ENCODE measurements at regions not wholly inside any gene's neighbourhood (a gene's known extent, or its start where the extent isn't known, plus 50 kb on each side); places are given as distances from the start of the nearest gene placed in this dataset.

DNA sequence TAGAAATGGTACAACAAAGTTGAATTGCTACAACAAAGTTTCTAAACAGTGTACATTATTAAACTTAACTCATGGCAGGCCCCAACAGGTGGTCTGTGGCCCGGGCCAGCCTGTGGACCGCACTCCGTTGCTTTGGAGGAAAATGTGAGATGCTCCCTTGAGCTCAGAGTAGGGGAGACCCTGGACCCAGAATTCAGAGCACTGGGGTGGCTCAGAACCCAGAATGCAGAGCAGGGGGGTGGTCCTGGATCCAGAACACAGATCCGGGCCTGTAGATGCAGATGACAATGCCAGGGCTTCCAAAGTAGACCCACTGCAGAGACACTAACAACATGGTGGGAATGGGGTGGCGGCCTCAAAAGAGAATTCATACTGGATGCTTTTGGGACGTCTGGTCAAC lies 311.0 kb downstream of the NDUFA10 start:
- DNase-seq (ENCODE audit: low spot score): no peak

DNA sequence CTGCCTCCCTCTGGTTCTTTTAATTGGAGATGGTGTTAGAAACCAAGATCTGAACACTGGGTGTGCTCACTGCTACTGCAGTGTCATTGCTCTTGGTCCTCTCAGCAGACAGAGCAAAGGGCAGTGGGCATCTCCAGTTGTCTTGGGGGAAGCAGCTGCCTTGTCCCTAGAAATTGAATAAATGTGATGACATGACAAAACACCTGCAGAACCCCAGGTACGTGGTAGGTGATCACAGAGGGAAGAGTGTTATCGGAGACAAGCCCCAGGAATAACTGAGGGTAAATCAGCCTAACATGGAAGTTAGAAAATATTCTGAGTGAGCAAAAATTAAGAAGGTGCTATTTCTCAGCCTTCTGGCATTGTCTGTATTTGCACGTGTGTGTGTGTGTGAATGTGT lies 311.9 kb upstream of the HDAC4 start:
- DNase-seq (ENCODE audit: low spot score): no peak

DNA sequence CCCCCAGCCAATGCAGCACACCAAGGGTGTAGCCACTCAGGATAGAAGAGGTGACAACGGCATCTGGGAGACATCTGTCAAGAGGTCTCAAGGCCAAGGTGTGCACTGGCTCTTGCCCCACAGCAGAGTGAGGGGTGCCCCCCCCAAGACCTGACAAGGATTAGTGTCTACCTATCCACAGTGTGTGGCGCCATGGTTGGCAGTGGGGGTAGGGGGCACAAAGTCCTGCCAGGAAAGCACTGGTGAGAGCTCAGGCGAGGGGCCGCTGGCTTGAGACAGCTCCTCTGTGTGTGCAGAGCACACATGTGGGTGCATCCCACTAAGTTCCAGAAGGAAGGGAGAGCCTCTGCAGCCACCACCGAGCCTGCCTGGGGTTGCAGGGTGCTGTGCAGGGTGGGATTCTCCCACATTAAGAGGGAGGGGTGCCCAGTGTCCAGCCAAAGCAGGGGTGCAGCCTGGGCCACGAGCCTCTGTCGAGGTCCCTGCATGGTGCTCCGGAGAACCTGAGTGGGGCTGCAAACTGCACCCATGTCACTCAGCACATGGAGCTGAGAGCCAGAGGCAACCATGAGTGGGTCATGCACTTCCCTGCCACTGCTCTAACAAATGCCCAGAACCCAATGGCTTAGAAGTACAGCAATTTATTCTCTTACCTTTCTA lies 311.2 kb upstream of the HDAC4 start:
- no peak for DNase-seq (ENCODE audit: low spot score)

DNA sequence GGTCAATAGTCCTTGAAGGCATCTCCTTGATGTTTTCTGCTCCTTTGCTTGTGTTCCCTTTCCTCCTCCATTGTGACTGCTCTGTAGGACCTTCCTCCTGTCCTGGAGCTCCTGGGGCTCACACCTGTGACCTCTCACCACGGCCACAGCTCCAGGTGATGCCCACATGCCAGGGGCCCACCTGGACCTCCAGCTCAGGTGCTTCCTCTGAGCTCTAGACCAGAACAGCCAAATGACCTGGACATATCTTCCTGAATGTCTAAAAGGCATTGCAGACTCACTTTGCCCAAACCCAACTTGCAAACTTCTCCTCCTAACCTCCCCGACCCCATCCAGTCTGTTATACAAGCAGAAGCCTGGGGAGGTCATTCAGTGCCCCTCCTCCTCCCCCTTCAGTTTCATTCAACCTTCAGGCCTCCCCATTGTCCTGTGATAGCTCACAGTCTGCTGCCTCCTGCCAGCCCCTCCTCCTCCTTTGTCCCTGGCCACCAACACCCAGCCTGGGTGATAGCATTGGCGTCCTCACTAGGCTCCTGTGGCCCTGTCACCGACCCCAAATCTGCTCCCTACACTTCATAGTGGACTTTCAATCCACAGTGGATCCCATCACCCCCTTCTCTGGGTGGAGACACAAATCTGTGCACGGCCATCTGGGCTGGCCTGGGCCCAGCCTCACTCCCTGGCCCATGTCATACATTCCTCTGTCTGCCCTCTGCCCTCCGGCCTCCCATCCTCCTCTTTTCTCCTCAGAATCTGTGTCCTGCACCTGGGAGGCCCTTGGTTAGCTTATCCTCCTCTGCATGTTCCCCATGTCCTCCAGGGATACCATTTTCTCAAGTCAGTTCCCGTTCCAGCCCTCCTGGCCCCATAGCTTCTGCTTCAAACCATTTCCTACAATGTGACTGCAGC lies 310.4 kb upstream of the HDAC4 start:
- no peak for DNase-seq (ENCODE audit: low spot score)

DNA sequence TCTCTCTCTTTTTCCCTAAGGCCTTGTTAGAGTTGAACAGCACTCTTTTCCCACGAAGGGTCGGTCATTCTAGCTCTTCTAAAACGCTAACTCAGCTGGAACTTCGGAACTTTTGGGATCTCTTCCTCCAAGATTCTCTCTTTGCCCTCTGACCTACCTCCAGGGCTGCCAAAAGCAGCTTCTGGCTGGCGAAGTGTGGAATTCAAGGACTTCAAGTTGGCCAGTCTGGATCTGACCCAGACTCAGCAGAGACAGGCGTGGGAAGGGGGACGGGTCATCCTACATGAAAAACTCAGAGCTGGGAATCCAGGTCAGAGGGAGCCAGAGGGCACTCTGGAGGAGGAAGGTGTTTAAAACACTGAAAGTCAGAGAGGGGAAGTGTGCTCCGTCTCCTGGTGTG lies 305.5 kb upstream of the HDAC4 start:
- DNase-seq (ENCODE audit: low spot score): no peak

DNA sequence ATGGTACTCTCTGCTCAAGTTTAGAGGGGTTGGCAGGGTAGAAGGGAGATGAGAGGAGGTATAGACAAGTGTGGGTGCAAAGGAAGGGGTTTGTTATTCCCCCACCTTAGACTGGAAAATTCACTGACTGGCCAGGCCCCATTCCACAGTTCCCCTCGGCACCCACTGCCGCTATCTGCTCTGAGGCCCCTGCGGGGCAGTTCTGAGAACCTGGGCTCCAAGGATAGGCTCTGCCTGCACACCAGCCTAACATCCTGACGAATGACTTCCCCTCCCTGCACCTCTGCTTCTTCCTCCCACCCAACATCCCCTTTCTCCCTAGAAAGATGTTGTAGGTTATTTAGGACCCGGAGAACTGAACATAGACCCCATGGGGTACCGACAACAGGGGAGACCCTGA lies 303.9 kb upstream of the HDAC4 start:
- DNase-seq (ENCODE audit: low spot score): no peak

DNA sequence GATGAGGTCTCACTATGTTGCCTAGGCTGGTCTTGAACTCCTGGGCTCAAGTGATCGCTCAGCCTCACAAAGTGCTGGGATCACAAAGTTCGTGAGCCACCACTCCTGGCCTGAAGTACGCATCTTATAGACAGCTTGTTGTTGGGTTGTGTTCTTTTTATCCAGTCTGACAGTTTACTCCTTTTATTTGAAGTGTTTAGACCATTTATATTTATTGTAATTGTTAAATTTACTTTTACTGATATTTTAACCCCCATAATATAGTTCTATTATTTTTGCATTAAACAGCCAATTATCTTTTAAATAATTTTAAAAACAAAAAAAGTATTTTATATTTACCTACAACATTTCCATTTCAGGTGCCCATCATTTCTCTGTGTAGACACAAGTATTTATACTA lies 303.0 kb upstream of the HDAC4 start:
- no peak for DNase-seq (ENCODE audit: low spot score)

DNA sequence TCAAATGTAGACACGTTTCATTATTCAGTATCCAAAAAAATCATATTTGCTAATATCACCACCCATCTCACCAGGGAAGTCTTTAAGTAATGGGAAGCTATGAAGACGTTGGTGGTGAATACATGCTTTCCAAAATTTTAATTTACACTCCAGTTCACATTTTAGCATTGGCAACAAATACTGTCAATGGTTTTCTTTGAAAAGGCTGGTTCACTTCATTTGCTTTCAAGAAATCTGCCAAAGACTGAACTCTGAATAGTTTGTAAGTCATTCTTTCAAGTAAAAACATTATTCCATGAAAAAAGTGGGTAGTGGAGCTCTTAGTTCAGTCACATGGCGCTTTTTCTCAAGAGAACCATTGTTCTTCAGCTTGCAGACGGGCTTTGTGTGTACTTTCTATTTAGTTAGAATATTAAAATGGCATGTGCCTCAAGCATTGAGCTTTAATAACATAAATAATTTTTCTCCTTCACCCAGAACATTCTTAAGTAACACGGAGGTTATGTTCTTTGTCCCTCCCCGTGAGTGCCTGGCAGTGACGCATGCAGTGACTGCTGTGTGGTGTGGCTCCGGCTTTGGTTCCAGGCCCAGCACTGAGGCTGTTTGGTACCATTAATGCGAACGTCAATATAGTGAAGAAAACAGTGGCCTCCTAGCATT lies 300.0 kb upstream of the HDAC4 start:
- no peak for DNase-seq (ENCODE audit: low spot score)

DNA sequence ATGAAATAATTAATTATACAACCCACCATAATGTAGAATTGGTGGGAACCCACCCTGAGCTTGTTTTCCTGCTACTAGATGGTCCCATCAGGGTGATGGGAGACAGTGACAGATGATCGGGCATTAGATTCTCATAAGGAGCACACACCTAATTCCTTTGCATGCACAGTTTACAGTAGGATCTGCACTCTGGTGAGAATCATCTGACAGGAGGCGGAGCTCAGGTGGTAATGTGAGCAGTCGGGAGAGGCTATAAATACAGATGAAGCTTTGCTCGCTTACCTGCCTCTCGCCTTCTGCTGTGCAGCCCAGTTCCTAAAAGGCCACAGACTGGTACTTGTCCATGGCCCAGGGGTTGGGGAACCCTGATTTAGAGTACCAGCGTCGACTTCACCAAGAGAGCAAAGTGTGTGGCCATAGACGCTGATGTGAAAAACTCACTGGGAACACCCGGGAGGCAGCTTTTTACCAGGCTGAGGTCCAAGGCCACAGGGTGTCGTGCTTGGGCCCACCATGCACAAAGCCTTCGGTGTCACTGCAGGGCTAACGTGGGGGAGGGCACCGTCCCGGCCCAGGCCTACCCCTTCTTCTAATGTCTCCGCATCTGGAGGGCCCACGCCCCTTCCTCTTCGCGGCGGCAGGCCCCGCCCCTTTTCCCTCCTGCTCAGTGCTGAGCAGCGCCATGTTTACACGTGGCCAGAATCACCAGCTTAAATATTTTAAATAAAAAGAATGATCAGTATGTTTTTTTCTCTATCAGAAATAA lies 296.8 kb upstream of the HDAC4 start:
- DNase-seq (ENCODE audit: low spot score): no peak

DNA sequence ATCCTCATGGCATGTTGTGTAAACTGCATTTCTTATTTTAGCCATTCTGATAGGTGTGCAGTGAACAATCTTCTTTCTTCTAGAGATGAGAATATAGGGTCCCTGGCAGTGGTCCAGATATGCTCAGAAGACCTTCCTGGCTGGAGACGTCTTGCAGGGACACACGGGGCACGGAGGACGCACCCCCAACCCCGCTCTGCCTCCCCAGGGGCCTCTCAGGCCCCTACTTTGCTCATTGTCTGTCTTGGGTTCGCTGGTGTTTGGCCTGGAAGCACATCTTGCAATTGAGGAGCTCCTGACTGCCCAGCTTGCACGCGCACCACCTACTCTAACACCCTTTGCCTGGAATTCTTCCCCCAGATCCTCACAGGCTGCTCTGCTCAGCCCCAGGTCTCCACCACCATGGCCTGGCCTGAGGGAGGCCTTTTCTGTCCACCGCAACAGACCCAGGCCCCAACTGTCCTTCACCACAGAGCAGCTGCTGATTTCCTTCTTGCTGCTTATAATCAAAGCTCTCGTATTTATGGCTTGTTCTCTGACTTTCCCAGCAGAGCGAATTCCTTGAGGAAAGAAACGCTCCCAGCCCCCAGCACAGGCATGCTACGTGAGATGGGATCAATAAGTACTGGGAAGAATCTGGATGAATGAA lies 295.9 kb upstream of the HDAC4 start:
- no peak for DNase-seq (ENCODE audit: low spot score)

DNA sequence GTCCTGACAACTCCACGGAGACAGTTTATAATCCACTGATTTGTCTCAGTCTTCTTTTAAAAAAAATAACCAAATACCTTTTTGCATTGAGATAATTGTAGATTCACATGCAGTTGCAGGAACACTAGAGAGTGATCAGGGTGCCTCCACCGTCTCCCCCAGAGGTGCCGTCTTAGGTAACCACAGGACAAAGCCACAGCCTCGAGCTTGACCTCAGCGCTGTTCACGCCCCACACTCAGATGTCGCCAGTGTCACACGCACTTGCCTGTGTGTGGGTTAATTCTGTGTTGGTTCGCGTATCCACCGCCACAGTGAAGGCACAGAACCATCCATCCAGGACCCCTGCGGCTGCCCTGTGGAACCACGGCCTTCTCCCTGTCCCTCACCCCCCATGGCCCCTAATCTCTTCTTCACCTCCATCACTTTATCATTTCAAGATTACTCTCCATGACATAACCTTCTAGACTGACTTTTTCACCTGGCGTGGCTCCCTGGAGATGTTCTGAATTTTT lies 295.0 kb upstream of the HDAC4 start:
- DNase-seq (ENCODE audit: low spot score): no peak

DNA sequence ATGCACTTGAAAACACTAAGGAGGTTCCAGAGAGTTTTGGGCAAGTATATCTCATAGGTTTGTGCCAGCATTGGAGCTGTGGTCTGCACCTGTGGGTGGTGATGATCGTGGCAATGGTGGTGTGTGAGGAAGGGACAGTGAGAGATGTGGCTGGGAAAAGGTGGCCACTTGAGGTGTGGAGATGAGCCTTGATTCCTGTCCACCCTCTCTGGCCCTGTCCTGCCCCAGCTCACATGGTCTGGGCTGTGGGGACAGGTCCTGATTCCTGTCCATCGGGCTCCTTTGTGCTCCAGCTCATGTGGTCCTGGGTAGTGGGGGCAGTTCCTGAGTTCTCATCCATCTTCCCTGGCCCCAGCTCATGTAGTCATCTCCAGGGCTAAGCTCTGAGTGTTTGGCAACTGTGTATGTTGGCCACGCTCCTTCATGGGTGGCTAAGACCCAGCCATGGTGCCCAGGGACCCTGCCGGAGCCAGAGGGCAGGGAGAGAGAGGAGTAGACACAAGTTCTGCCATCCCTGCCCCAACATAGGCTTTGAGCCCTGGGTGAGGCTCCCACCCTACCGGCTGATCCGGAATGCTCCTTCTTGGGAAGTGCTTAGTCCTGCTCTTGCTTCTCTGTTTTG lies 294.4 kb upstream of the HDAC4 start:
- no peak for DNase-seq (ENCODE audit: low spot score)

DNA sequence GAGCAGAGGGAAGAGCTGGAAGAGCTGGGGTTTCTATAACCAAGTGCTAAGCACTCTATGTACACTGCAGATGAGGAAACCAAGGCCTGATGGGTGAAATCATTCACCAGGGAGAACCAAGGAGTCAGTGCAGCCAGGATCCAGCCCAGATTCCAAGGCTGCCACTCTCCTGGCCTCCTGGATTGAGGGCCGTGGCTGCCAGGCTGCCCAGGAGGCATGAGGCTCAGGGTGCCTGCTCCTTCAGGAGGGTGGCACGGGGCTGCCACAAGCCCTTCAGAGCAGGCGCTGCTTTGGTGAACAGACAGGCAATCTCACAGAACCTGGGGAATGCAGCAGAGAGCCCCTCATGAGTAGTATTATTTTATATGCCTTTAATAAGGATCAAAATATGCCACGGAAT lies 293.7 kb upstream of the HDAC4 start:
- no peak for DNase-seq (ENCODE audit: low spot score)

DNA sequence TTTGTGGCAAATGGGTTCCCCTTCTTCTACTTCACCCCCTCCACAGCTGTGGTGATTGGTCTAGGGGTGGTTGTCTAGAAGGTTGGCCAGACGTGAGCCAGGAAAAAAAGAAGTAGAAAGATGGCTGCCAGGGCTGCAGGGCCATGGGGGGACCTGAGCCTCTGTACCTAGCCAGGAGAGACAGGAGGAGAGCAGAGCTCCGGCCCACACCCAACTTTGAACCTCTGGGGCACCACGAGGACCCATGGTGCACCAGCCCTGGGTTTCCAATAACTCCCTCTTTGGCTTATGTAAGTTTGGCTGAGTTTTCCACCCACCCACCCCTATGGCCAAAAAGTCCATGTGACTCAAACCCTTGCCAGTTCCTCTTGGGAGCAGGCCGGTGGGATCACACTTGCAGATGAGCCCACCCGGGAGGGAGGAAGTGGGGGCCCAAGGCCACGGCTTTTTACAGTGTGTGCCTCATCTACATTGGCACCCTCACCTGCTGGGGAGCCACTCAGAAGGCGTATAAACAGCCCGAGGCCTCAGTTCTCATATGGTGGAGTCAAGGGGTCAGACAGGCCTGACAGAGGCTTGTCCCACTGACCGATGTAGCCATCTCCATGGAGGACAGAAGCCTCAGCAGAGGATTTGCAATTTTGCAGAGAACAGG lies 293.1 kb upstream of the HDAC4 start:
- DNase-seq (ENCODE audit: low spot score): no peak

DNA sequence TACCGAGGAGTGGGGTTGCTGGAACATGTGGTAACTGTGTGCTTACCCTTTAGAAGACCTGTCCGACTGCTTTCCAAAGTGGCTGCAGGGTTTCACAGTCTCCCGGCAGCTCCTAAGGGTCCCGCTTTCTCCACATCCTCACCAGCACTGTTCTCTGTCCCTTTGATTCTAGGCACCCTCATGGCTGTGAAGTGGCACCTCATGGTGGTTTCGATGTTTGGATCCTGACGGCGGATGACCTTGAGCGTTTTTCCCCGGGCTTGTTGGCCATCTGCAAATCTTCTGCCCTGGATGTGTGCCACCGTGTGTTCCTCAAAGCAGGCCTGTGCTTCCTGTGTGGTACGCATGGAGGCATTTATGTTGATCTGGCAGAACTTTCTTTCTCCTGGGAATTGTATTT lies 292.5 kb upstream of the HDAC4 start:
- no peak for DNase-seq (ENCODE audit: low spot score)

DNA sequence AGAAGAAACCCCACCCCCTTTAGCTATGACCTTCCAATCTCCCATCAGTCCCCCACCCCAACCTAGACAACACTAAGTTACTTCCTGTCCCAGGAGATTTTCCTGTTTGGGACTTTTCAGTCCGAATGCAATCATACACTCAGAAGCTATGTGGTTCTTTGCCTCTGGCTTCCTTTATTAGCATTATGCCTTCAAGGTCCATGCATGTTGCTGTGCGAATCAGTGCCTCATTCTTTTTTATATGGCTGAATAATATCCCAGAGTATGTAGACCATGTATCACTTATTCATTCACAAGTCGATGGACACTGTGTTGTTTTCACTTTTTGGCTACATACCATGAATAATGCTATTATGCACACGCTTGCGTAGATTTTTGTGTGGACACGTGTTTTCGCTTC lies 292.1 kb upstream of the HDAC4 start:
- DNase-seq (ENCODE audit: low spot score): no peak

DNA sequence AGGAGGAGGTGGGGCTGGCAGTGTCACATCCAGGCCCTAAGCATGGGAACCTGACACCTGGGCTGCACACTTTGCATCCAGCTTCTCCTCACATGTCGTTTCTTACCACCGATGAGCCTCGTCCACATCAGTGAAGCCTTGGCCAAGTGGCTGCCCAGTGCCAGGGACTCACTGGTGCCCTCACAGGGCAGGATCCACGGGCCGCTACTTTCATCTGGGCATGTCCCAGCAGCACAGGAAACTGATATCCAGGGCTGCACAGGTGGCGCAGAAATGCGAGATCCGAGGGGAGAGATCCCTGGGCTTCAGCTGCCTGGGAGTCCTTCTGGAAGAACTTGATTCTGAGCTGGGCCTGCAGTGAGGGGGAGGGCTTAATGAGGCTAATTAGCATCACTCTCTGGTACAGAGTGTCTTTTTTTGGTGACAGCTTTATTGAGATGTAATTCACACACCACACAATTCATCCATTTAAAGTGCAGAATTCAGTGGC lies 291.6 kb upstream of the HDAC4 start:
- no peak for DNase-seq (ENCODE audit: low spot score)

DNA sequence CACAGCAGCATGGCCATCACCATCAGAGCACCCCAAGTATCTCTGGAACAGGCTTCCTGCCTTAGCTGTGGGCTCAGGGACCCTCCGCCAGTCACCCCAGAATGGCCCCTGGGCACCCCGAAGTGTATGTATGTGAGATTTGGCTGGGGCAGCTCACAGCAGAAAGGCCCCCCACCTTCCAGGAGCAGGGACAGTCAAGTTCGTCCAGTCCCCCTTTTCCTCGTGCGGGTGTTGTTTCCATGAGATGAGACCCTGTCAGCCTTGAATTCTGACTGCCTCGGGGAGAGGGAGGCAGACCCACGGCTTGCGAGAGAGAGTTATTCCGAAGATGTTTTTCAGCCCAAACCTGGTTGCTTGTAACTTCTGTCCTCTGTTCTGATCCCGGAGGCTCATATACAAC lies 290.9 kb upstream of the HDAC4 start:
- no peak for DNase-seq (ENCODE audit: low spot score)

DNA sequence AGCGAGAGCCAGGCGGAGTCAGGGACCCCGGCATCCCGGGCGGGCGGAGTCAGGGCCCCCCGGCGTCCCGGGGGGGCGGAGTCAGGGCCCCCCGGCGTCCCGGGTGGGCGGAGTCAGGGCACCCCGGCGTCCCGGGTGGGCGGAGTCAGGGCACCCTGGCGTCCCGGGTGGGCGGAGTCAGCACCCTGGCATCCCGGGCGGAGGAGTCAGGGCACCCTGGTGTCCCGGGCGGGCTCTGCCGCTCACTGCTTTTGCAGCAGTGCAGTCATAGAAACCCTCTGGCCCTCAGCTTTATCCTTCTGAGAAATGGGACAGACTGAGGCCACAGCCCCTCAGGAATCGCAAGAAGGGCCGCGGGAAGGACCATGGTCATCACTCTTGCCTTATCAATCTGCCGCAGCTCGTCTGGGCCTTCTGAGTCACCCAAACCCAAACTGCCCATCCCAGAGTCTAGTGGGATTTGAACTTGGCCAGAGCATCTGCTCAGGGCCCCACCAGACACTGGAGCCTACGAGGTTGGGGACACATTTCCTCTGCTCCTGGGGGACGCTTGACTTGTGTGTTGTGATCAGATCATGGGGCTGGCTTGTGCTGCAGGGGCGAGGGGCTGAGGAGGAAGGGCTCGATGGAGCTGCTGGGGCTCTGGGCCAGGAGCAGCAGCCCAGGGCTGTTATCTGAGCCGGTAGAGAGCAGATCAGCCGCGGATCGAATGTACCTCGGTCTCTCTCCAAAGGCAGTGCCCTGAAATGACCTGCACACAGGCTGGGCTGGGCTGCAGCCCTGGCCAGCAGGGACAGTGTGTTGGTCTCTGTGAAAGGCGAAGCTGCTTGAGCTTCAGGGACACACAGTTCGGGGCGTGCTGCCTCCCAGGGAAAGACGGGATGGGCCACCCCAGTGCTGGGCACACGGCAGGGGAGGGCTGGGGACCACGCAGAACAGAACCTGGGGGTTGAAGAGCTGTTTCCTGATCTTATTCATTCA lies 290.1 kb upstream of the HDAC4 start:
- no peak for DNase-seq (ENCODE audit: low spot score)

Measured in SW480 (cell line).